ENCODE measurements at regions not wholly inside any gene's neighbourhood (a gene's known extent, or its start where the extent isn't known, plus 50 kb on each side); places are given as distances from the start of the nearest gene placed in this dataset.

GRCh38 chr16:85416228-85417109 is 196.7 kb upstream of the GSE1 start:
- FAIRE-seq (no peak), DNase-seq (ENCODE audit: insufficient read length, low spot score) (peak; percentile 76)

DNA sequence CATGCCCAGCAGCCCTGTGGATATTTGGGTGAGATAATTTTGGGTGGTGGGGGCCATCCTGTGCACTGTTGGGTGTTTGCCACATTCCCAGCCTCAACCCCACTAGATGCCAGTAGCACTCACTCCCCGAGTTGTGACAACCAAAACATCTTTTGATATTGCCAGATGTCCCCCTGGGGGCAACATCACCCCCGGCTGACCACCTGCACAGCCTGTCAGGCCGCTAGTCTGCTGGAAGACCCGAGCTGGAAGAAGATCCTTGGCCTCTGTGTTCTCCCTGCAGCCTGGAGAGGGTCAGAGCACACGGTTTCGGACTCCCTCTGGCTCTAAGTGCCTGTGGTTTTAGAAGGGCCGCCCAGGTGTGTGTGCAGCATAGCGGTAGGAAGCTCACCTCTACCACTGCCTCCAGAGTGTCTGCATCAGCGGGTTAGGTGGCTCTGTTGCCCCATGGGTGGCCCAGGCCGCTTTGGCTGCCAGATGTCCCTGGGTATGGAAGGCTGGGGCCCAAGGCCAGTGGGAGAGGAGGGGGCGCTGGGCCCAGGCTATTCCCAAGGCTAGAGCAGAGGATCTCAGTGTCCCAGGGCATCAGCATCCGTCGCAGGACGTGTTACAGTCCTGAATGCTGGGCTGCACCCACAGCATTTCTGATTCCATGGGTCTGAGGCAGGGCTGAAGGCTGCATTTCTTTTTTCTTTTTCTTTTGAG is 195.8 kb upstream of the GSE1 start:
- no peak for FAIRE-seq

GRCh38 chr16:85418978-85419491 is 194.1 kb upstream of the GSE1 start:
- FAIRE-seq, result no peak
- no peak for DNase-seq (ENCODE audit: insufficient read length, low spot score)

More for the DNA sequence above, 195.8 kb upstream of the GSE1 start:
- DNase-seq (ENCODE audit: insufficient read length, low spot score), result no peak

GRCh38 chr16:85419503-85420408 is 193.4 kb upstream of the GSE1 start:
- FAIRE-seq, result no peak
- DNase-seq (ENCODE audit: insufficient read length, low spot score), result no peak

GRCh38 chr16:85420501-85421337 is 192.4 kb upstream of the GSE1 start:
- FAIRE-seq, result peak; percentile 95
- peak; percentile 73 for DNase-seq (ENCODE audit: insufficient read length, low spot score)

DNA sequence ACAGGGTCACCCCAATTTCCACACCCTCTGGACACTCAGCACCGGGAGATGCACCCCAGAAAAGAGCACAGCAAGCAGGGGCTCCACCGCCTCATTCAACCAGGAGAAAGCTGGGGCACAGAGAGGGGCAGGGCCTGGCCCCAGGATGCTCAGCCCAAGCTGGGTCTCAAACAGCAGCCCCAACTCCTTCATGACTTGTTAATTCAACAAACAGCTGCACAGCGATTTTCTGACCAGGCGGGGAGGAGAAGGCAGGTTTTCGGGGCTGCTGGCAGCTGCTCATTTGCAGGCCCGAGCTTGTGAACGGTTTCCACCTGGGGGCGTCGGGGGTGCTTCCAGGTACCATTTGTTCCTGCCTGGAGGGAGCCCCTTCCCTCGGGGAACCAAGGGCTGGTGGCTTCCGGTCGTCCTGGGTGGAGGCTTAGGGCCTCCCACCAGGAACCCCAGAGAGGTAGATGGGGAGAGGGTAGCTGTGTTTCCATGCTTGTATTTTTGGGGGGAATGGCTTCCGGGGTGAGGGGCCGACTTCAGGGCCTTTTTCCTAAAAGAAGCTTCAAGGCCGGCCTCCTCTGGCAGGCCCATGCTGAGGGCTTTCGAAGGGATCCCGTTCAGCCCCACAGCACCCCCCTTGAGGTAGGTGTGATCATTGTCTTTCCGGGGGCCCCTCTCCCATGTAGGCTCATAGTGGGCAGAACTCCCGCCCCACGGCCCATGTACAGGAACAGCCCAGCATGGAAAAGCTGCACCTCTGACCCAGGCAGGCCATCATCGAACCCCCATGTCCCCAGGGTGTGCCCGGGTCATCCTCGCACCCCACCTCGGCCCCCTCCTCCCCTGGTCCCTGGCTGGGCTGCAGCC is 191.6 kb upstream of the GSE1 start:
- FAIRE-seq (no peak), DNase-seq (ENCODE audit: insufficient read length, low spot score) (no peak)

- DNase-seq (ENCODE audit: insufficient read length, low spot score), result no peak
Observed at GRCh38 chr16:85422196-85422631, 190.9 kb upstream of the GSE1 start.

DNA sequence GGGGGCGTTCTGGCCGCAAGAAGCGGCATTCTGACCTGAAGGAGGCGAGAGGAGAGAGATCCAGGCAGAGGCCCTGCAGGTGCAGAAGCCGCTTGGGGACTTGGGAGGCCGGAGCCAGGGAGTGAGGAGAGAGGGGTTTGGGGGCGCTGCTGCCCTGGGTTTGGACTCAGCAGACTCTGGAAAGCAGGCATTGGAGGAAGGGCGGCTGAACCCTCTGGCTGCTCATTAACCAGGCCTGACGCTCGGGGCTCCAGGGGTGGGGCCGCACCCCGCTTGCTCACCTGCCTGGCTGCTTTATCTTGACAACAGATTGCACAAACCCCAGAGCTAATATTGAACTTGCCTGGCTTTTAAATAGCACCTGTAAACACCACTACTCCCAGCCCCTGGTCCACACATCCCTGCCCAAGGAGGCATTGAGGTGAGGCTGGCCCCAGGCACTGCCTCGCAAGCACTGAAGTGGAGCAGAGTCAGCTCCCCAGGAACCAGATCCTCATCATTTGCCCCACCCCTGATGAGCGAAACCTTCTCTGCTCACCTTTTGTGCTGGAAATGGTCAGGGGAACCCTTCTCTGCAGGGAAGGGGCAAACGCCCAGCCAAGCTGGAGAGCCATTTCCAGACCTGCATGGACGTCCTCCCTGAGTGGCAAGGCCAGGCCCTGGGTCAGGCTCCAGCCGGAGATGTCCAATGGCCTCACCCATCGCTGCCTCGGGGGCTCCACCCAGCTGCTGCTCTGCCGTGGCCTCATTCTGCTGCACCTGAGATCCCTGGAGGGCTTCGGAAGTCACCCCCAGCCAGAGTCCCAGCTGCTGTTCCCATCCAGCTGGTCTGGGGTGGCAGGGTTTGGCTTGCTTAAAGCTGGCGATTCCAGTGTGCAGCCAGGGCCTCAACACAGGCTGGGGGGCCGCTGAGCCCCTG is 190.2 kb upstream of the GSE1 start:
- DNase-seq (ENCODE audit: insufficient read length, low spot score), result no peak

More at GRCh38 chr16:85422196-85422631, 190.9 kb upstream of the GSE1 start:
- no peak for FAIRE-seq

DNA sequence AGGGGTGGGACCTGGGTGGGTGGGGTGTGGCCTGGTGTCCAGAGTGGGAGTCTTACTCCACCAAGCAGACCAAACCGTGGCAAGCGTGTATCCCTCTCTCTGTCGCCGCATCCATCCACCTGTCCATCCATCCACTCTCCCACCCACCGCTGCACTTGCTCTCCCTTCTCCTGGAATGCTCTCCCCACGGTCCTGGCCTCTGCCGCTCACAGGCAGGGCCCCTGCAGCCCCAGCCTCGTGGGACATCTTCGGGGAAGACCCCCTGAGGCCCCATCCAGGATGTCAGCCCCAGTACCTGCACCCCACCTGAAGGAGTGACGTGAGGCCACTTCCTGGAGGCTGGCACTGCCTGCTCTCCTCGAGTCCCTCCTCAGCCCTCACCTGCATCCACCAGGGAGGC is 189.5 kb upstream of the GSE1 start:
- FAIRE-seq (no peak), DNase-seq (ENCODE audit: insufficient read length, low spot score) (no peak)

More for the DNA sequence above, 190.2 kb upstream of the GSE1 start:
- no peak for FAIRE-seq

- FAIRE-seq (no peak), DNase-seq (ENCODE audit: insufficient read length, low spot score) (no peak)
Observed at GRCh38 chr16:85424260-85425073, 188.7 kb upstream of the GSE1 start.

DNA sequence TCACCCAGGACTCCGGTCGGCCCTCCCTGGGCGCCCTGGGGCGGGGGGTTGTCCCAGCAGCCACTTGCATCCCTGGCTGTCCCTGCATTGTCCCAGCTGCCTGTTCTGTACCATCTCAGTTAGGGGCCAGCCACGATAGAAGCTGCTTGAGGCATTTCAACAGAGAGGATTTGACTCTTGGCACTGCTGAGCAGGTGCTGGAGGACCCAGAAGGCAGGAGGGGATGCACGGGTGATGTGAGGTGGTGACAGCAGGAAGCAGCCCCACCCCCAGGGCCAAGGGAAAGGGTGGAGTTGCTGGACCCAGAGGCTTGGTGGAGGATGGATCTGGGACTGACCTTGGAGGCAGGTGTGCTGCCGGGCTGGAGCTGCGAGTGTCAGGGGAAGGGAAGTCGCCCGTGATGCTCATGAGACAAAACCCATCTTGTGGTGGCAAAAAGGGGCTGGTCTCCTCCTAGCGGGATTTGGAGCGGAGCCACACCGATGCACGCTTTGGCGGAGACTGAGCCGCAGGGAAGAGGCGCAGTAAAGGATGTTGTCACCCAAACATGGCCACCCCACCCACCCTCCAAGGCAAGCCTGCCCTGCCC is 188.0 kb upstream of the GSE1 start:
- no peak for DNase-seq (ENCODE audit: insufficient read length, low spot score)
- FAIRE-seq, result no peak

GRCh38 chr16:85426806-85427205 is 186.3 kb upstream of the GSE1 start:
- DNase-seq (ENCODE audit: insufficient read length, low spot score), result no peak
- FAIRE-seq, result no peak

DNA sequence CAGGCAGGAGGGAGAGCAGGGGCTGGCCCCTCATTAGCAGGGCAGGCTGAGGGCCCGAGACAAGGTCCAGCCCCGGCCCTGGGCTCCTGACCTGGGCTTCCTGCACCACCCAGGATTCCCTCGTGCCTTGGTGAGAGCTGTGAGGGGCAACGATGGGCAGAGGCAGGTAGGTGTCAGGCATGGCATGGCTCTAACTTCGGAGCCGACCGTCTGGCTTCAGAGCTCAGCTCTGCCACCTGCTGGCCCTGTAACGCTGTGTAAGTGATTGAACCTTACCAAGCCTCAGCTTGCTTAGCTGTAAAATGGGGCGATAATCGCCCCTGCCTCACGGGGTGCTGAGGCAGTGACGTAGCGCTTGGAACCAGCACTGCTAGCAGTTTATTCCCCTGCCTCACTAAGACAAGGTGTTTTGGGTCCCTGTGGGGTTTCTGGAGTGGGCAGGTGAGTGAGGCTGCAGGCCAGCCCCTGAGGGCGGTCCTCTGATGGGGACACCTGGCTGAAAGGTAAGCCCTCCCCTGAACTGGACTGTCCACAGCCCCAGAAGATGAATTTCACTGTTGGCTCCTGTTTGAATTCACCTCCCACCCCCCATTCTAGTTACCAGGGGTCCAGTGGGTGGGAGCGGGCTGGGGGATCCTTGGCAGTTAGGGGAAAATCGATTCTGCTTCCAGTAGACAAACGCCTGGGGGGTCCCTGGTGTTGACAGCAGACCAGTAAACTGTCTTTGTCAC is 184.8 kb upstream of the GSE1 start:
- DNase-seq (ENCODE audit: insufficient read length, low spot score), result peak; percentile 45
- FAIRE-seq, result peak; percentile 26

DNA sequence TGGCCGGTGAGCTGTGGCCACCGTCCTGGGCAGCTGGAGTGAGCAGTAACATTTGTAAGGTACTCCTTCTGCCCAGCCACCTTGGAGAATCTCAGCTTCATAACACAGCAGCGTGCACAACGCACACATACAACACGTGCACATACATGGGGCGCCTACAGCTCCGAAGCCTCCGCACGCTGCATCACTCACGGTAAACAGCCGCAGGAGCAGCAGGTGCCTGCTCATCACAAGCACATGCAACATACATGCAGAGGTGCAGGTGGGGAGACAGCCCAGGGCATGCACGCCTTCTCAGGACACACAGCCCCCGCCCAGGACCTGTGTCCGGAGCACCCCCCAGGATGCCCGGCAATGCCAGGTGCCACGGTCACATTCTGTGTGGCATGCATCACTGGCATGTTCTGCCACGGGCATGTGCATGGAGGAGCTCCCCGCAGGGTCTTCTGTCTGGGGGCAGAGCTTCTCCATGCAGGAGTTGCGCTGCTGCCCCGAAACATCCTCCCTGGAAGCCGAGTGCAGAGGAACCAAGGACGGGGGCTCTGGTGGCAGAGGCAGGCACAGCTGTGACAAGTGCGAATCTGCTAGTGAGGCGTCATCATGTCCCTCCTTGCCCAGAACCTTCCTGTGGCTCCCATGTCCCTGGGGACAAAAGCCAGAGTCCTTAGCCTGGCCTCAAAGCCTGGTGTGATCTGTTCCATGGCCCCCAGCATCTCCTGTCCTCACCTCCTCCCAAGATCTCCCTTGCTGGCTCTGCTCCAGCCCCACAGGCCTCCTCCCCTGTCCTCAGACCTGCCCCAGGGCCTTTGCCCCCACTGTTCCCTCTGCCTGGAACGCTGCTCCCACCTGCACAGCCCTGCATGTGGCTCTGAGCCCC is 184.0 kb upstream of the GSE1 start:
- FAIRE-seq, result no peak

More for the DNA sequence above, 184.0 kb upstream of the GSE1 start:
- DNase-seq (ENCODE audit: insufficient read length, low spot score), result no peak

Data from HTR-8/SVneo (cell line).